Pancreas (tissue), 10 donors: ENCODE measurements at regions not wholly inside any gene's neighbourhood (a gene's known extent, or its start where the extent isn't known, plus 50 kb on each side); places are given as distances from the start of the nearest gene placed in this dataset.

Experiments used
- ATAC-seq, 4 donors: fragments of 200-7000 bp; cut with Tn5 transposase; one replicate each; pipeline versions ENCODE4 v1.8.0 to v1.9.1; 2020; ENCODE audit warnings: mild to moderate bottlenecking in 4 of 4, moderate library complexity in 4 of 4
- DNase-seq, 6 donors: peaks; one replicate each; pipeline ENCODE4 v3.0.0-alpha.2; 2020
- FAIRE-seq: peaks from 2 replicates; lab custom pipeline; 2012; peaks lifted over from hg19 to GRCh38; lab: Jason Lieb, UNC
- H3K27ac ChIP-seq, 4 donors: fragments of 200-600 bp; sonication (generic); 1 replicate in 3 of 4; 2 replicates in 1 of 4; pipeline versions ENCODE4 v1.5.0 to v1.8.0; 2020
- H3K27me3 ChIP-seq, 4 donors: fragments of 200-600 bp; one replicate each; pipeline ENCODE4 v1.8.0; 2021
- H3K36me3 ChIP-seq, 3 donors: fragments of 200-600 bp; sonication (generic) in 1 of 3; one replicate each; pipeline versions ENCODE4 v1.5.0 to v1.8.0; 2020 to 2021
- H3K4me1 ChIP-seq, 3 donors: fragments of 200-600 bp; one replicate each; pipeline ENCODE4 v1.8.0; 2021
- H3K4me3 ChIP-seq, 4 donors: fragments of 200-600 bp; sonication (generic) in 2 of 4; one replicate each; pipeline versions ENCODE4 v1.5.0 to v1.8.0; 2020 to 2021
- H3K9me3 ChIP-seq, 4 donors: fragments of 200-600 bp; one replicate each; pipeline ENCODE4 v1.8.0; 2021
- WGBS, 2 donors: extraction: QIAGEN DNeasy Blood & Tissue Kit; methylation state at CpG; one replicate each; pipeline ENCODE4 v1.1.7; 2013; 5-methylcytosine and 5-hydroxymethylcytosine counted together
- intact Hi-C, 3 donors: fragments of 100-400 bp; cut with DNase I; formaldehyde crosslinking; loops; one replicate each; pipeline versions ENCODE4 v1.11.1 to v1.14.2; 2022
- TF ChIP-seq, protein P1 (sequence below), 4 donors: fragments of 200-600 bp; sonication (generic) in 3 of 4; IDR thresholded peaks; one replicate each; pipeline versions ENCODE4 v1.5.0 to v1.8.0; 2021; ENCODE audit warnings: antibody characterized with exemption in 4 of 4
- donor health status: healthy with polysubstance abuse.
- donor health status: DM: no; HTN: no; CAD: no; lungs with moderate emphysema.
- donor health status: DM: no; HTN: no; CAD: no.
- donor health status: control.
- donor health status: control.
- donor health status: Bipolar disorder and iron deficiency.
- donor health status: DM: yes; HTN: yes; CAD: no.
- donor health status: DM: no; HTN: no; CAD: no.
- donor health status: DM: no; HTN: no; CAD: no.
- donor health status: DM: yes; HTN: yes; CAD: no.

DNA sequence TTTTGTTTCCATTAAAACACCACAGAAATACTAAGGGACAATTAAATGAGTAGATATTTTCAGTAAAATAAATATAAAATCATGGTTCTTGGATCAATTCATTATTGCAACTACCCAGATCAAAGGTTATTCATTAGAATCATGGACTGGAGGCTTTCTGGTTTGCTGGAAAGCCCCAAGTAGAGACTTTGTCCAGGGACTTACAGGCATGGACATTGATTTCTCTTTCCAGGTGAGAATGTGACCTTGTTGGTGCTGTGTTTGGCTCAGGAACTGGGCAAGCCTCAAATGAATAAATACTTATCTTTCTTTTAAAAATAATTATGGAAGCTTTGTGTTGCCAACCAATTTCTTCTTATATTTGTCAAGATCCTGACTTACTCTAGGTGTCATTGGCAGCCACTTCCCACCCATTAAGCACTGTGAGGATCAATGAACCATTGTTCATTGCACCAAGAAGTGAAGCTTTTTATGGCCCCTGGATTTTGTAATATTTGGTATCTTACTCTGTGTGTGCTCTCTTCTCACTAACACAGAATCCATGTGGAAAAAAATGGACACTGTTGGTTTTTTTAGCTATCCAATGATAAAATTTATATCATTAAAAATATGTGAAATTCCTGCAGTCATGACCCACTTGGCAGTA lies 205.8 kb upstream of the NRXN1 start:
- Histone ChIP-seq H3K27ac (no peak overlapping the region), H3K4me1 (no peaks in the 10 kb centered on the region), H3K27me3 (no peaks in the 10 kb centered on the region), H3K9me3 (no peaks in the 10 kb centered on the region), H3K4me3 (no peak overlapping the region), H3K36me3 (no peaks in the 10 kb centered on the region)
- no peak for DNase-seq
- intact Hi-C loops = no loop called here
- no peak for FAIRE-seq
- peak in 2 of 4 donors; percentile 25 to 39 for ATAC-seq
- TF ChIP-seq, protein P1, sequence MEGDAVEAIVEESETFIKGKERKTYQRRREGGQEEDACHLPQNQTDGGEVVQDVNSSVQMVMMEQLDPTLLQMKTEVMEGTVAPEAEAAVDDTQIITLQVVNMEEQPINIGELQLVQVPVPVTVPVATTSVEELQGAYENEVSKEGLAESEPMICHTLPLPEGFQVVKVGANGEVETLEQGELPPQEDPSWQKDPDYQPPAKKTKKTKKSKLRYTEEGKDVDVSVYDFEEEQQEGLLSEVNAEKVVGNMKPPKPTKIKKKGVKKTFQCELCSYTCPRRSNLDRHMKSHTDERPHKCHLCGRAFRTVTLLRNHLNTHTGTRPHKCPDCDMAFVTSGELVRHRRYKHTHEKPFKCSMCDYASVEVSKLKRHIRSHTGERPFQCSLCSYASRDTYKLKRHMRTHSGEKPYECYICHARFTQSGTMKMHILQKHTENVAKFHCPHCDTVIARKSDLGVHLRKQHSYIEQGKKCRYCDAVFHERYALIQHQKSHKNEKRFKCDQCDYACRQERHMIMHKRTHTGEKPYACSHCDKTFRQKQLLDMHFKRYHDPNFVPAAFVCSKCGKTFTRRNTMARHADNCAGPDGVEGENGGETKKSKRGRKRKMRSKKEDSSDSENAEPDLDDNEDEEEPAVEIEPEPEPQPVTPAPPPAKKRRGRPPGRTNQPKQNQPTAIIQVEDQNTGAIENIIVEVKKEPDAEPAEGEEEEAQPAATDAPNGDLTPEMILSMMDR (IDR thresholded peaks at IDR 0.05) = no peak

DNA sequence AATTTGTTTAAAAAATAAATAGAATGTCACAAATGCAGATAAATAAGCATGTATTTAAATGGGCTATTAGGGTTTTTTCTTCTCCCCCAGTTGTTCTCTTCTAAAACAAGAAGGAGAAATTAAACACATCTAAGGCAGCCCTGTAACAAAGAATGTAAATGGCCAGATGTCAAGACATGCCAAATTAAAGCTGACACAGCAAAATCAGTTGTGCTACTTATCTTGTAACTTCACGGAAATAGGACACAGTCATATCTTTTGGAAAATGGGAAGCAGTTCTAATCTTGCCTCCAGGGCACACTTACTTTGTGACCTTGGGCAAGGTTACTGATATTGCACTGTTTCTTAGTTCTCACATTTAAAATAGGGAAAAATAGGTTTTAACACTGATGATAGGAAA lies 200.1 kb upstream of the NRXN1 start:
- H3K4me3 ChIP-seq = no peak overlapping the region
- no peaks in the 10 kb centered on the region for H3K9me3 ChIP-seq
- 26 to 32% methylated on average over 1 of the region's 1 CpG for WGBS, 2 donors
- TF ChIP-seq, protein P1 (IDR thresholded peaks at IDR 0.05) = no peak
- no peaks in the 10 kb centered on the region for H3K36me3 ChIP-seq
- no peak overlapping the region for H3K27ac ChIP-seq
- intact Hi-C loops = no loop called here
- no peak for DNase-seq
- no peaks in the 10 kb centered on the region for H3K4me1 ChIP-seq
- ATAC-seq = no peak
- FAIRE-seq = no peak
- H3K27me3 ChIP-seq = no peaks in the 10 kb centered on the region

- Histone ChIP-seq H3K4me3 (no peak overlapping the region), H3K36me3 (no peaks in the 10 kb centered on the region), H3K4me1 (no peaks in the 10 kb centered on the region), H3K27me3 (no peaks in the 10 kb centered on the region), H3K27ac (no peak overlapping the region), H3K9me3 (no peaks in the 10 kb centered on the region)
- no peak for FAIRE-seq
- intact Hi-C loops = no loop called here
- DNase-seq = no peak
- ATAC-seq = no peak
- 79 to 94% methylated on average over 2 of the region's 2 CpGs for WGBS, 2 donors
- TF ChIP-seq, protein P1 (IDR thresholded peaks at IDR 0.05) = no peak
Measured at GRCh38 chr2:51231071-51231470, 199.1 kb upstream of the NRXN1 start.

GRCh38 chr2:51225377-51225776 lies 193.4 kb upstream of the NRXN1 start:
- H3K27me3 ChIP-seq = no peaks in the 10 kb centered on the region
- ATAC-seq (no peak), DNase-seq (no peak), FAIRE-seq (no peak)
- no peak overlapping the region for H3K4me3 ChIP-seq
- no peaks in the 10 kb centered on the region for H3K9me3 ChIP-seq
- no peaks in the 10 kb centered on the region for H3K36me3 ChIP-seq
- no peak overlapping the region for H3K27ac ChIP-seq
- intact Hi-C loops = no loop called here
- TF ChIP-seq, protein P1 (IDR thresholded peaks at IDR 0.05) = no peak
- no peaks in the 10 kb centered on the region for H3K4me1 ChIP-seq
- WGBS, 2 donors = 49 to 58% methylated on average over 3 of the region's 3 CpGs

- Histone ChIP-seq H3K27me3 (no peaks in the 10 kb centered on the region), H3K4me3 (no peak overlapping the region), H3K4me1 (no peaks in the 10 kb centered on the region), H3K36me3 (no peaks in the 10 kb centered on the region), H3K27ac (no peak overlapping the region), H3K9me3 (no peaks in the 10 kb centered on the region)
- no peak for DNase-seq
- TF ChIP-seq, protein P1 (IDR thresholded peaks at IDR 0.05) = no peak
- no peak for ATAC-seq
- intact Hi-C loops = no loop called here
- no peak for FAIRE-seq
Measured at GRCh38 chr2:51224790-51225189, 192.9 kb upstream of the NRXN1 start.
